AG04450 (cell line): ENCODE measurements at regions not wholly inside any gene's neighbourhood (a gene's known extent, or its start where the extent isn't known, plus 50 kb on each side); places are given as distances from the start of the nearest gene placed in this dataset.

Experiments
- CTCF ChIA-PET: fragments of 300-600, 350-600 bp; formaldehyde crosslinking; extraction: SDS; loops from one replicate; lab custom pipeline; 2022; ENCODE audit warnings: antibody characterized with exemption, inconsistent platforms; lab: Charles Lee
- POLR2A ChIA-PET: fragments of 350-600 bp; formaldehyde crosslinking; extraction: SDS; loops from one replicate; lab custom pipeline; 2021; ENCODE audit warnings: antibody characterized with exemption, inconsistent platforms; lab: Yijun Ruan, JAX
- DNase-seq: peaks from one replicate; pipeline ENCODE4 v3.0.0-alpha.2; 2011; ENCODE audit warnings: low read depth, low spot score
- H3K27ac ChIP-seq: one replicate; pipeline ENCODE4 v1.5.1; 2012; ENCODE audit warnings: low read depth, low read length, control low read depth
- H3K27me3 ChIP-seq: one replicate; pipeline ENCODE4 v1.6.0; 2012; ENCODE audit warnings: low read length; ENCODE audit not compliant: control insufficient read depth, insufficient read depth
- H3K4me3 ChIP-seq: 2 replicates; pipeline ENCODE4 v1.5.1; 2011; ENCODE audit warnings: mild to moderate bottlenecking, low read depth, low read length, control low read depth
- H3K9me3 ChIP-seq: 2 replicates; pipeline ENCODE4 v1.5.1; 2012; ENCODE audit warnings: low read length; ENCODE audit not compliant: control insufficient read depth, insufficient read depth
- CTCF ChIP-seq: IDR thresholded peaks from 2 replicates; pipeline ENCODE4 v1.5.1; 2011; ENCODE audit warnings: low read depth, low read length, control low read depth, inconsistent platforms

GRCh38 chr7:26554952-26555351 lies 263.3 kb downstream of the SNX10 start:
- ChIA-PET POLR2A (no interaction called here), CTCF (no interaction called here)
- Histone ChIP-seq H3K27ac (no peak overlapping the region), H3K9me3 (no peaks in the 10 kb centered on the region), H3K4me3 (no peak overlapping the region), H3K27me3 (peaks cover 3% of the 10 kb centered on the region)
- no peak for TF ChIP-seq CTCF
- no peak for DNase-seq

GRCh38 chr7:26556061-26556881 lies 264.6 kb downstream of the SNX10 start:
- DNase-seq, result no peak
- no peak for TF ChIP-seq CTCF
- ChIA-PET CTCF (no interaction called here), POLR2A (no interaction called here)
- H3K9me3 ChIP-seq, result no peaks in the 10 kb centered on the region
- no peak overlapping the region for H3K27ac ChIP-seq
- H3K4me3 ChIP-seq, result no peak overlapping the region
- peaks cover 3% of the 10 kb centered on the region for H3K27me3 ChIP-seq

- H3K27me3 ChIP-seq, result peaks cover 3% of the 10 kb centered on the region
- ChIA-PET POLR2A (no interaction called here), CTCF (no interaction called here)
- no peak for TF ChIP-seq CTCF
- no peak overlapping the region for H3K27ac ChIP-seq
- DNase-seq, result no peak
- H3K4me3 ChIP-seq, result no peak overlapping the region
- 0 out of 2 replicates have a peak, but pooled peaks cover 2% of the 10 kb centered on the region for H3K9me3 ChIP-seq
Observed at GRCh38 chr7:26560526-26561256, 269.0 kb downstream of the SNX10 start.

- ChIA-PET POLR2A (no interaction called here), CTCF (no interaction called here)
- no peak overlapping the region for H3K4me3 ChIP-seq
- no peak for DNase-seq
- H3K27me3 ChIP-seq, result peaks cover 3% of the 10 kb centered on the region
- TF ChIP-seq CTCF, result no peak
- no peak overlapping the region for H3K27ac ChIP-seq
- 0 out of 2 replicates have a peak, but pooled peaks cover 2% of the 10 kb centered on the region for H3K9me3 ChIP-seq
Observed at GRCh38 chr7:26562841-26563240, 271.2 kb downstream of the SNX10 start.

- Histone ChIP-seq H3K9me3 (0 out of 2 replicates have a peak, but pooled peaks cover 2% of the 10 kb centered on the region), H3K27me3 (peaks cover 2% of the 10 kb centered on the region), H3K4me3 (no peak overlapping the region), H3K27ac (no peak overlapping the region)
- ChIA-PET CTCF (no interaction called here), POLR2A (no interaction called here)
- no peak for DNase-seq
- no peak for TF ChIP-seq CTCF
Observed at GRCh38 chr7:26563406-26563805, 271.7 kb downstream of the SNX10 start.
